D721Med (cell line): ENCODE measurements at regions not wholly inside any gene's neighbourhood (a gene's known extent, or its start where the extent isn't known, plus 50 kb on each side); places are given as distances from the start of the nearest gene placed in this dataset.
"Not testable (repeated sequence)": the region's sequence is repeated elsewhere in the genome, so short reads cannot be mapped to it uniquely, and the experiment has no call there.

Experiments used
- DNase-seq: peaks from one replicate; pipeline ENCODE4 v3.0.0; 2011; ENCODE audit warnings: low spot score; ENCODE audit not compliant: insufficient read length
- FAIRE-seq: peaks from 2 replicates; lab custom pipeline; 2011; peaks lifted over from hg19 to GRCh38; lab: Jason Lieb, UNC
- TF ChIP-seq, protein P1 (sequence below): IDR thresholded peaks from 2 replicates; pipeline ENCODE4 v1.5.1; 2012; ENCODE audit warnings: mild to moderate bottlenecking, control low read depth; ENCODE audit not compliant: insufficient read depth; ENCODE audit errors: missing control alignments

DNA sequence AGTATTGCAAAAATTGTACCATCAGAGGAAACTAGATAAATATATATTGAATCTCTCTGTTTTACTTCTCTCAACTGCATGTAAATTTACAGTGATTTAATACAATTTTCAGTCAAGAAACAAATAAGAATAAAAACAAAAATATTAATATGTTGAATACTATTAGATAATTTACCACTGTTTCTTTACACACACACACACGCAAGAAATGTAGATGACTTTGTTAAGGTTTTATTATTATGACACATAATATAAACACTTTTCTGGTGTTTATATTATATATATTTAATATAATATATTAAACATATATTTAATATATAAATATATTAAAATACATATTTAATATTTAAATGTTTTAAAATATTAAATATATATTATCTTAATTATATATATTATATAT, 814.3 kb upstream of the CDH10 start:
- no peak for FAIRE-seq
- TF ChIP-seq, protein P1, sequence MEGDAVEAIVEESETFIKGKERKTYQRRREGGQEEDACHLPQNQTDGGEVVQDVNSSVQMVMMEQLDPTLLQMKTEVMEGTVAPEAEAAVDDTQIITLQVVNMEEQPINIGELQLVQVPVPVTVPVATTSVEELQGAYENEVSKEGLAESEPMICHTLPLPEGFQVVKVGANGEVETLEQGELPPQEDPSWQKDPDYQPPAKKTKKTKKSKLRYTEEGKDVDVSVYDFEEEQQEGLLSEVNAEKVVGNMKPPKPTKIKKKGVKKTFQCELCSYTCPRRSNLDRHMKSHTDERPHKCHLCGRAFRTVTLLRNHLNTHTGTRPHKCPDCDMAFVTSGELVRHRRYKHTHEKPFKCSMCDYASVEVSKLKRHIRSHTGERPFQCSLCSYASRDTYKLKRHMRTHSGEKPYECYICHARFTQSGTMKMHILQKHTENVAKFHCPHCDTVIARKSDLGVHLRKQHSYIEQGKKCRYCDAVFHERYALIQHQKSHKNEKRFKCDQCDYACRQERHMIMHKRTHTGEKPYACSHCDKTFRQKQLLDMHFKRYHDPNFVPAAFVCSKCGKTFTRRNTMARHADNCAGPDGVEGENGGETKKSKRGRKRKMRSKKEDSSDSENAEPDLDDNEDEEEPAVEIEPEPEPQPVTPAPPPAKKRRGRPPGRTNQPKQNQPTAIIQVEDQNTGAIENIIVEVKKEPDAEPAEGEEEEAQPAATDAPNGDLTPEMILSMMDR = no peak
- no peak for DNase-seq

GRCh38 chr5:25458628-25459027, 813.9 kb upstream of the CDH10 start:
- no peak for DNase-seq
- TF ChIP-seq, protein P1 = no peak
- FAIRE-seq = no peak

GRCh38 chr5:25453500-25453899, 808.7 kb upstream of the CDH10 start:
- FAIRE-seq = no peak
- DNase-seq = no peak
- TF ChIP-seq, protein P1 = no peak

DNA sequence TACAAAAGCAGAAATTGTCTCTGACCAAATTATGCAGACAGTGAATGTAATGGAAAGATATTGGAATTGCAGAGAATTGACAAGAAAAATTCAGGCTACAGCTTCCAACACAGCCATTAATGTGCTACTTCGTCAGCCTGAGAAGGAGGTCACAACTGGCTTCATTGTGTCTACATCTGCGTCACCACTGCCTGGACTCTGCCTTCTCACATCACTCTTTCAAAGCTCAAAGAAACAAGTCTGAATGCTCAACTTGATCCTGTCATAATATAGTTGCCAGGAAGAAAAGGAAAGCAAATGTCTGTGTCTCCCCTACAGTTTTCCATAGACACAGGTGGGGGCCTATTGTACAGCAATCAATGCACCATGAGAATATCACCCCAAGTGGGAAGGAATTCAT, 806.5 kb upstream of the CDH10 start:
- DNase-seq = no peak
- TF ChIP-seq, protein P1 = no peak
- FAIRE-seq = no peak

GRCh38 chr5:25448646-25449045, 803.9 kb upstream of the CDH10 start:
- DNase-seq = no peak
- no peak for FAIRE-seq
- TF ChIP-seq, protein P1 = no peak

- TF ChIP-seq, protein P1 = no peak
- no peak for DNase-seq
- FAIRE-seq = no peak
These were observed 803.4 kb upstream of the CDH10 start for GRCh38 chr5:25448190-25448621.

- DNase-seq, FAIRE-seq: not testable (repeated sequence)
These were observed 801.3 kb upstream of the CDH10 start for GRCh38 chr5:25446061-25446420.

- not testable (repeated sequence) for DNase-seq, FAIRE-seq
These were observed 800.7 kb upstream of the CDH10 start for GRCh38 chr5:25445381-25446060.
